OCI-LY1 (cell line): ENCODE measurements at regions not wholly inside any gene's neighbourhood (a gene's known extent, or its start where the extent isn't known, plus 50 kb on each side); places are given as distances from the start of the nearest gene placed in this dataset.

ENCODE experiments used
- CTCF ChIP-seq: fragments of 200-600 bp; sonication (generic), shearing (Covaris generic); IDR thresholded peaks from 2 replicates; pipeline ENCODE4 v1.5.1; 2017; ENCODE audit warnings: mild to moderate bottlenecking, antibody characterized with exemption, low read length, moderate library complexity, mixed read lengths
- EZH2 ChIP-seq: fragments of 200-600 bp; sonication (generic), shearing (Covaris generic); IDR thresholded peaks from 2 replicates; pipeline ENCODE4 v1.8.0; 2017; ENCODE audit warnings: borderline replicate concordance, mixed run types, mild to moderate bottlenecking, antibody characterized with exemption, low read length, moderate library complexity, mixed read lengths

- TF ChIP-seq EZH2: no peak
- no peak for TF ChIP-seq CTCF
These were observed 746.5 kb downstream of the USP25 start for GRCh38 chr21:16476056-16476825.
